ENCODE measurements at regions not wholly inside any gene's neighbourhood (a gene's known extent, or its start where the extent isn't known, plus 50 kb on each side); places are given as distances from the start of the nearest gene placed in this dataset.

GRCh38 chr13:85441975-85442374 lies 357.2 kb downstream of the SLITRK6 start:
- TF ChIP-seq POLR2A (IDR thresholded peaks at IDR 0.05) (no peak), CTCF (IDR thresholded peaks at IDR 0.05) (no peak), EP300 (IDR thresholded peaks at IDR 0.05) (no peak), POLR2AphosphoS5 (IDR thresholded peaks at IDR 0.05) (no peak)

Measured in stomach (tissue), 4 donors.